Hippocampal formation (tissue), 2 donors: ENCODE measurements at regions not wholly inside any gene's neighbourhood (a gene's known extent, or its start where the extent isn't known, plus 50 kb on each side); places are given as distances from the start of the nearest gene placed in this dataset.
"Not testable (repeated sequence)": the region's sequence is repeated elsewhere in the genome, so short reads cannot be mapped to it uniquely, and the experiment has no call there.

Experiments
- DNase-seq, 2 donors: peaks; one replicate each; lab custom pipeline; 2025; lab: John Stamatoyannopoulos, UW

DNA sequence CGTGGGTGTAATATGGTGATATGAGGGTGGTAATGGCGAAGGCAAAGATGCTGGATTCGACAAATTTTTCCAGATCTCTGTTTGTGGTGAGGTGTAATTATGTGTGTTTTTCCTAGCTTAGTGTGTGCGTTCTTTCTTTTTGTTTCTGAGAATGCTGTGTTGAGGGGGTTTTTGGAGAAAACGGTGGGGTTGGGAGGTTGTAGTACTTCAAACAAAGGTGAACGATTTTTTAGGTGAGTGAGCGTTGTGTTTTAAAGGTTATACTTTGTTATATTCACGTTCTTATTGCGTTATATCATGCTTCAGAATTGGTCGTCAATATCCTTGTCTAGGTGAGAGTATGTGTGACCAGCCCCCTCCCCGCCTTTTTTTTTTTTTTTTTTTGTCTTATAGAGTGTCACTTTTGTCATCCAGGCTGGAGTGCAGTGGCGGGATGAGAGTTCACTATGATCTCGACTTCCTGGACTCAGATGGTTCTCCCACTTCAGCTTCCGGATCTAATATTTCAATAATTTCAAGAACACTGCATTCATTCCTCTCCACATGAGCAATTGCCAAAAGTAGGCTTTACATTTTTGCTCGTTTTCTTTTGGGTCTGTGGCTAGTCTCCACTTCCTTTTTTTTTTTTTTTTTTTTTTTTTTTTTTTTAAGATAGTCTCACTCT, 82.2 kb upstream of the RNU2-1 start:
- DNase-seq, result no peak

DNA sequence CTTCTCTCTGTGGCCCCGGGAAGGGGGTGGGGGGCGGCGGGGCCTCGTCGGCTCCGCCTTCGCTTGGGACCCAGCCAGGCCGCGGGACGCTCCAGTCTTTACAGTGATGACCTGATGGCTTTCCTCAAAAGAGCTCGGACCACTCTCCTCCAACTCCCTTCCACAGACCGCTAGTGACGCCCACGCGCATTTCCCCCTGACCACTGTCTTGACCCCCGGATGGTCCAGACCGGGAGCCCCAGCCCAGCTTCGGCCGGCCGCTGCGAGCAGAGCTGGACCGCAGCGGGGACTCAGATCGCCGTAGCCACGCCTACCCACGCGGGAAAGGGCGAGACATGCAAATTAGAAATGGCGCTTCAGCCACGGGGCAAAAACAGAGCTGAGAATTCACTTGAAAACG, 81.6 kb upstream of the RNU2-1 start:
- no peak for DNase-seq

DNA sequence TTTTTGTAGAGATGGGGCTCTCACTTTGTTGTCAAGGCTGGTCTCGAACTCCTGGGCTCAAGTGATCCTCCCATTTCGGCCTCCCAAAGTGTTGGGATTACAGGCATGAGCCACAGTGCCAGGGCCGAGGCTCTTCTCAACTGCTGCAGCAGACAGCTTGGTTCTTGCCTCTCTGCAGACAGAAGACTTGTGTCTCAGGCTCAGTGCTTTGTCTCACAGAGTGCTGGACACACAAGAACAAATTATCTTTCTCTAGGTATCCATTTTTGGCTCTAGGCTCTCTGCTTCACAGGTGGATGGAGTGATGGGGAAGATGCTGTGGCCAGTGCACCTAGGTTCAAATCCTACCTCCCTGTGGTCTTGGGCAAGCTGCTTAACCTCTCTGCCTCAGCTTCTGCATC, 80.8 kb upstream of the RNU2-1 start:
- DNase-seq, result no peak

DNA sequence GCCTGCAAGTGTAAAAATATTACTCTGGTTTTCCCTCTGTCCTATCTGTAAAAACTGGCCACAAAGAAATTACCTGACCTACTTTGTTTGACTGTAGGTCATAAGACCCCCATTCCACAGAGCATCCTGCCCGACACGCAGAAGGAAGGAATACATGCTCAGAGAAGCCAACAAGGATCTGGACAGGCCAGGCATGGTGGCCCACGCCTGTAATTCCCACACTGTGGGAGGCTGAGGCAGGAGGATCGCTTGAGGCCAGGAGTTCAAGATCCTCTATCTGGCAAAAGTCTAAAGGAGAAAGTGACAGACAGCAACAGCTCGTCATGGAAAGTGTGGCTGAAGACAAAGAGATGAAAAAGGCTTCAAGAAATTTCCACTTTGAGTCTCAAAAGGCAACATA, 78.2 kb upstream of the RNU2-1 start:
- DNase-seq, result no peak

DNA sequence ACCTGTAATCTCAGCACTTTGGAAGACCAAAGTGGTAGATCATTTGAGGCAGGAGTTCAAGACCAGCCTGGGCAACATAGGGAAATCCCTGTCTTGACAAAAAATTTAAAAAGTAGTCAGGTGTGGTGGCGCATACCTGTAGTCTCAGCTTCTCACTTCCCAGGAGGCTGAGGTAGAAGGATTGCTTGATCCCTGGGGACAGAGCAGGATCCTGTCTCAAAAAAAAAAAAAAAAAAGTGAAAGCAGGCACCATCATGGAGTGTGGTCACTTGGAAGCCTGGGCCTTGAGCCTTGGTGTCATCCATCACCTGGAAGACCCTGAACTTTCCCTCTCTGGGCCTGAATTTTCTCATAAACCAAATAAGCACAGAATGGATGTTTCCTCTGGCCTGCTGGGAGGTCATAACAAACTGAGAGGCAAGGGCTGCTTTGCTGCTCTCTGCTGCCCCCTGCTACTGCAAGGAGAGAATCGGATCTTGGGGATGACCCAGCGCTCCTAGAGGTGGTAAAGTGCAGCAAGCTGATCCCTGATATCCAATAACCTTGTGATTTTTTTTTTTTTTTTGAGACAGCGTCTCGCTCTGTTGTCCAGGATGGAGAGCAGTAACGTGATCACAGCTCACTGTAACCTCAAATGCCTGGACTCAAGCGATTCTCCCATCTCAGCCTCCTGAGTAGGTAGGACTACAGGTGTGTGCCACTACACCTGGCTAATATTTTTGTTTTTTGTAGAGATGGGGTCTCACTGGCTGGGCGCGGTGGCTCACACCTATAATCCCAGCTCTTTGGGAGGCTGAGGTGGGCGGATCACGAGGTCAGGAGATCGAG, 75.9 kb upstream of the RNU2-1 start:
- DNase-seq, result no peak

DNA sequence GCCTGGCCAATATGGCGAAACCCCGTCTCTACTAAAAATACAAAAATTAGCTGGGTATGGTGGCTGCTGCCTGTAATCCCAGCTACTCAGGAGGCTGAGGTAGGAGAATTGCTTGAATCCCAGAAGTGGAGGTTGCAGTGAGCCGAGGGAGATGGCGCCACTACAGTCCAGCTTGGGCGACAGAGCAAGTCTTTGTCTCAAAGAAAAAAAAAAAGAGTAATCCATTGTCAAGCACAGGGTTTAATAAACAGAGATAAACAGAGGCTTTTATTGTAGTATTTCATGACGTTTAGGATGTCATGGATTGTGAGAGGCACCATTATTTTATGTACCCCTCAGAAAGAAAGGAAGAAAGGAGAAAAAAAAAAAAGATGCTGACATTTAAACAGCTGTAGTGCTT, 75.2 kb upstream of the RNU2-1 start:
- no peak for DNase-seq

DNA sequence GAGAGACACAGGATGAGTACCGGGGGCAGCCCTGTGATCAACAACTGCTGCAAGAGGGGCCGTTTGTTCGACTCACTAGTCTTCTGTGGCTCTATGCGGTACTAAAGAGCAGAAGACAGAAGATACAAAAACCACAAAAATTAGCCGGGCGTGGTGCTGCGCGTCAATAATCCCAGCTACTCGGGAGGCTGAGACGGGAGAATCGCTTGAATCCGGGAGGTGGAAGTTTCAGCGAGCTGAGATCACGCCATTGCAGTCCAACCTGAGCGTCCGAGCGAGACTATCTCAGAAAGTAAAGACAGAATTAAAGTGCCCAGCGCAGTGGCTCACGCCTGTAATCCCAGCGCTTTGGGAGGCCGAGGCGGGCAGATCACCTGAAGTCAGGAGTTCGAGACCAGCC, 71.0 kb upstream of the RNU2-1 start:
- not testable (repeated sequence) for DNase-seq

DNA sequence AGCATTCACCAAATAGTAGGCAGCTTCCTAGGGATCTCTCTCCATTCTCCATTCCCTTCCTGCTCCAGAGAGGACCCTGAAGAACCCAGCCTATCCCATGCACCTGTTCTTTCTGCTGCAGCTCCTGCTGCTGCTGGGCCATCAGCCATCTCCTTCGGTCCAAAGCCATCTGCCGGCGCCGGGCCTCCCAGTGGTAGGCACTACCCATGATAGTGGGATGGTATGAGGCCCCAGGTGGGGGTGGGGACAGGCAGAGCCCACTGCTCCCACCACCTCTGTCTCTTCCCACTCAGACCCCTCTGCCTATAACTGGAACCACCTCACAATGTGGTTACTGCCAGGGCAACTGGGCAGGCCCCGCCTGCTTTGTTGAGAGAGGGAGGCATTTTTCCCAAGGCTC, 69.3 kb upstream of the RNU2-1 start:
- DNase-seq, result not testable (repeated sequence)

DNA sequence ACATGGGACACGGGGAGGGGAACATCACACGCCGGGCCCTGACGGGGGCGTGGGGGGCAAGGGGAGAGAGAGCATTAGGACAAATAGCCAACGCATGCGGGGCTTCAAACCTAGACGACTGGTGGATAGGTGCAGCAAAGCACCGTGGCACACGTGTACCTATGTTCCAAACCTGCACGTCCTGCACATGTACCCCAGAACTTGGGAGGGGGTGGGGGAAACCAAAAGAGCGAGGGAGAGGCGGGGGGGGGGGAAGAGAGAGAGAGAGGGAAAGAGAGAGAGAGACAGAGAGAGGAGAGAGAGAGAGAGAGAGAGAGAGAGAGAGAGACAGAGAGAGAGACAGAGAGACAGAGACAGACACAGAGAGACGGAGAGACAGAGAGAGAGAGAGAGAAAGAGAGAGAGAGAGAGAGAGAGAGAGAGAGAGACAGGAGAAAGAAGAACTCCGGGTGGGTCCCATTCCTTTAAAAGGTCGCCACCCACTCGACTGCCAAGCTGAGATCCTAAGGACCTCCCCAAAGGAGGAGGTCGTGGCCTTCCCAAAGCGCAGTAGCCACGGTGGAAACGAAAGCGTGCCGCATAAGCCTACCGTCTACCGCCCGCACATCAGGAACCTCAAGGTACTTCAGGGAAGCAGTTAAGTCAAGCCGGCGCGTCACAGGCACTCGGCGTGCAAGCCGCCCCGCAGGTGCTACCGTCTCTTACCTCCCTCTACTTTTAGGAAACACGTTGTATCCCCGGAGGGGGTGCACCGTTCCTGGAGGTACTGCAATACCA, 65.7 kb upstream of the RNU2-1 start:
- DNase-seq, result not testable (repeated sequence)

DNA sequence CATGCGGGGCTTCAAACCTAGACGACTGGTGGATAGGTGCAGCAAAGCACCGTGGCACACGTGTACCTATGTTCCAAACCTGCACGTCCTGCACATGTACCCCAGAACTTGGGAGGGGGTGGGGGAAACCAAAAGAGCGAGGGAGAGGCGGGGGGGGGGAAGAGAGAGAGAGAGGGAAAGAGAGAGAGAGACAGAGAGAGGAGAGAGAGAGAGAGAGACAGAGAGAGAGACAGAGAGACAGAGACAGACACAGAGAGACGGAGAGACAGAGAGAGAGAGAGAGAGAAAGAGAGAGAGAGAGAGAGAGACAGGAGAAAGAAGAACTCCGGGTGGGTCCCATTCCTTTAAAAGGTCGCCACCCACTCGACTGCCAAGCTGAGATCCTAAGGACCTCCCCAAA, 55.9 kb upstream of the RNU2-1 start:
- not testable (repeated sequence) for DNase-seq

DNA sequence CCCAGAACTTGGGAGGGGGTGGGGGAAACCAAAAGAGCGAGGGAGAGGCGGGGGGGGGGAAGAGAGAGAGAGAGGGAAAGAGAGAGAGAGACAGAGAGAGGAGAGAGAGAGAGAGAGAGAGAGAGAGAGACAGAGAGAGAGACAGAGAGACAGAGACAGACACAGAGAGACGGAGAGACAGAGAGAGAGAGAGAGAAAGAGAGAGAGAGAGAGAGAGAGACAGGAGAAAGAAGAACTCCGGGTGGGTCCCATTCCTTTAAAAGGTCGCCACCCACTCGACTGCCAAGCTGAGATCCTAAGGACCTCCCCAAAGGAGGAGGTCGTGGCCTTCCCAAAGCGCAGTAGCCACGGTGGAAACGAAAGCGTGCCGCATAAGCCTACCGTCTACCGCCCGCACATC, 49.8 kb upstream of the RNU2-1 start:
- not testable (repeated sequence) for DNase-seq
